ENCODE measurements at regions not wholly inside any gene's neighbourhood (a gene's known extent, or its start where the extent isn't known, plus 50 kb on each side); places are given as distances from the start of the nearest gene placed in this dataset.

DNA sequence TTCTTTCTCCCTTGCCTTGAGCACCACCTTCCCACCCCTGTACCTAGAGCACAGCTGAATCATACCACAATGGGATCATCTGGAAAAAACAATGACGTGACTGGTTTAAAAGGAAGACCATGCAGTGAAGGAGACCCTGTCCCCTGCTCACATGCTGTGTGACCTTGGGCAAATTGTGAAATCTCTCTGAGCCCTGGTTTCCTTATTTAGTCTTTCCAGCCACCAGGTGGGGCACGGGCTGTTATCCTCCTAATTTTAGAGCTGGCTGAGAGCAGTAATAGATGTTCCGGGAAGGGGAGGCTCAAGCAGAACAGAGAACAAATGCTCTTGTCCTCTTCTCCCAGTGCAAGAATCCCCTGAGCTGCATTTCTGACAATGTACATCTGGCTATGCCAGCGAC is 198.3 kb downstream of the RPS24 start:
- no peak for TF ChIP-seq YY1 (IDR thresholded peaks at IDR 0.05; ENCODE audit: insufficient read depth, insufficient read length)
- no peak for TF ChIP-seq SUZ12 (IDR thresholded peaks at IDR 0.05; ENCODE audit: extremely low read depth, insufficient read depth, insufficient read length)
